ENCODE measurements at regions not wholly inside any gene's neighbourhood (a gene's known extent, or its start where the extent isn't known, plus 50 kb on each side); places are given as distances from the start of the nearest gene placed in this dataset.
A peak's percentile ranks its signal among the peaks of the same experiment; 100 is the strongest.

DNA sequence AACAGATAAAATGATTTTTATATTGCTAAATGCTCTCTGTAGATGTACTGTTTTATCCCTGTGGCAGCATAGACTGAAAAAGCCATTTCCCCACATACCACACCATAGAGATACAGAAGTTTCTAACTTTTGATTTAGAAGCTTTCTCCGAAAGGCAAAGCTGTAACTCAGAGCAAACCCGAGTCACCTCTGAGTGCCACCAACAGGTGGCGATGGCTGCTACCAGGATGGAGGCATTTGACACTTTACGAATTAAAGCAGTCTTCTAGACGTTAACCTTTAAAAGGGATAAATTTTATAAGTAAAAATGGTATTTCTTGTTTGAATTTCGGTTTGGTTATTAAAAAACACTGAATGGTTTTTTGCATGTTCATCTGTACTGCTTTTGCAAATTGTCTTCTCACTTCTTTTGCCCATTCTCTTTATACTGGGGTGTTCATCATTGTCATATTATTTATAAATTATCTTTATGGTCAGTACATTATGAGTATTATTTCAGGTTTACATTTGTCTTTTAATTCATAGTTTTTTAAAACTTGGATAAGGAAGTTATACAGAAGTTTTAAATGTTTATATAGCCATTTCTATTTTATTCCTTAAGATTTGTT is 201.0 kb upstream of the CEP162 start:
- intact Hi-C loops (cut with micrococcal nuclease; ENCODE audit: unreplicated experiment) = loop anchor here (1.0 to 10.0 kb wide), 7 partner anchors 109 to 894 kb away; no protein-coding TSS in a partner anchor
- Histone ChIP-seq H3K9me3 (no peaks in the 10 kb centered on the region), H3K4me3 (ENCODE audit: low read depth, low read length) (no peak overlapping the region), H3K36me3 (ENCODE audit: control insufficient read depth, insufficient read depth, low read length) (no peaks in the 10 kb centered on the region), H3K27me3 (replicated peaks; ENCODE audit: control insufficient read depth, insufficient read depth, low read length) (no peaks in the 10 kb centered on the region), H3K4me1 (no peaks in the 10 kb centered on the region)
- no peaks in the 10 kb centered on the region for H3K4me1 Mint-ChIP-seq (ENCODE audit: low read depth, unreplicated experiment)
- no TSS peak for BruUV-seq (replicated peaks)
- H3K36me3 Mint-ChIP-seq (ENCODE audit: insufficient read depth, unreplicated experiment) = no peaks in the 10 kb centered on the region
- no peaks in the 10 kb centered on the region for H3K27me3 Mint-ChIP-seq (ENCODE audit: insufficient read depth, unreplicated experiment)
- ChIA-PET CTCF (interaction anchor here (0.5 to 0.9 kb wide), 3 partner anchors 15 to 140 kb away, joined by 3 read pairs; no protein-coding TSS in a partner anchor), POLR2A (no interaction called here)
- H3K27ac Mint-ChIP-seq (ENCODE audit: unreplicated experiment) = no peak overlapping the region
- H3K4me3 Mint-ChIP-seq (ENCODE audit: unreplicated experiment) = no peak overlapping the region
- H3K9me3 Mint-ChIP-seq (ENCODE audit: unreplicated experiment) = no peaks in the 10 kb centered on the region
- DNase-seq = peak; percentile 46 to 53
- TF ChIP-seq, protein P1, sequence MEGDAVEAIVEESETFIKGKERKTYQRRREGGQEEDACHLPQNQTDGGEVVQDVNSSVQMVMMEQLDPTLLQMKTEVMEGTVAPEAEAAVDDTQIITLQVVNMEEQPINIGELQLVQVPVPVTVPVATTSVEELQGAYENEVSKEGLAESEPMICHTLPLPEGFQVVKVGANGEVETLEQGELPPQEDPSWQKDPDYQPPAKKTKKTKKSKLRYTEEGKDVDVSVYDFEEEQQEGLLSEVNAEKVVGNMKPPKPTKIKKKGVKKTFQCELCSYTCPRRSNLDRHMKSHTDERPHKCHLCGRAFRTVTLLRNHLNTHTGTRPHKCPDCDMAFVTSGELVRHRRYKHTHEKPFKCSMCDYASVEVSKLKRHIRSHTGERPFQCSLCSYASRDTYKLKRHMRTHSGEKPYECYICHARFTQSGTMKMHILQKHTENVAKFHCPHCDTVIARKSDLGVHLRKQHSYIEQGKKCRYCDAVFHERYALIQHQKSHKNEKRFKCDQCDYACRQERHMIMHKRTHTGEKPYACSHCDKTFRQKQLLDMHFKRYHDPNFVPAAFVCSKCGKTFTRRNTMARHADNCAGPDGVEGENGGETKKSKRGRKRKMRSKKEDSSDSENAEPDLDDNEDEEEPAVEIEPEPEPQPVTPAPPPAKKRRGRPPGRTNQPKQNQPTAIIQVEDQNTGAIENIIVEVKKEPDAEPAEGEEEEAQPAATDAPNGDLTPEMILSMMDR (IDR thresholded peaks at IDR 0.05; ENCODE audit: insufficient read depth in 1 of 2, low read depth in 1 of 2, low read length in 1 of 2, severe bottlenecking in 1 of 2, unreplicated experiment in 1 of 2) = peak; percentile 71 to 85

DNA sequence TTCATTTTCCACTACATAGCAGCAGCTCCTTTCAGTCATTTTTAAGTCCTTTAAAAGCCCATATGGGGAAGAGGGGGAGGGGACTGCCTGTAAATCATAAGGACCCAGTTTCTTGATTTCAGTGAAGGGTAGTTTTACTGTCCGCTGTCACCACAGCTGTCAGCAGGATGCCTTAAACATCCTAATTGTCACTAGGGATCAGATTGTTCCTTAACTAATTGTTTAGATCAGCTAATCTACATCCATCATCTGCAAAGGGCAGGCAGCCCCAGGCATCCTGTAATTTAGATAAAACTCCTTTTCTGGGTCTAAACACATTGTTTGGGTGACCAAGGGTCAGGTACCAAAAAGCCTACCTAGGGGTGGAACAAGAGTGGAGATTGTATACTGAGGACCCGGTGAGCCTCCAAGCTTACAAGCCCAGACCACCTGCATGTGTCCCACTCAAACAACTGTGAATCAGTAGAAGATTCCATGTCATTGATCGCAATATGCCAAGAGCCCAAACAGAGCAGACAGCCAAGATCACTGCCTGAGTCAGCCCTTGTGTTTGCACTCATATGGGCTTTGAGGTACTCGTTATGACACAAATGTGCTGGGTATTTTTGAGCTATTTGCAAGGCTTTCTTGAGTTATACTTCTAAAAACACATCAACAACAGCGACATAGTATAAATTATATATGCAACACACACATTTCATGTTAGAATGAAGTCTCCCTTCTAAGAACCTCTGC is 198.7 kb upstream of the CEP162 start:
- Histone ChIP-seq H3K4me1 (0 out of 2 replicates have a peak, but pooled peaks cover 4% of the 10 kb centered on the region), H3K9me3 (no peaks in the 10 kb centered on the region), H3K36me3 (ENCODE audit: control insufficient read depth, insufficient read depth, low read length) (no peaks in the 10 kb centered on the region), H3K27me3 (replicated peaks; ENCODE audit: control insufficient read depth, insufficient read depth, low read length) (no peaks in the 10 kb centered on the region), H3K4me3 (ENCODE audit: low read depth, low read length) (no peak overlapping the region)
- ChIA-PET CTCF (no interaction called here), POLR2A (no interaction called here)
- Mint-ChIP-seq H3K9me3 (ENCODE audit: unreplicated experiment) (no peaks in the 10 kb centered on the region), H3K4me1 (ENCODE audit: low read depth, unreplicated experiment) (peaks cover 6% of the 10 kb centered on the region), H3K27me3 (ENCODE audit: insufficient read depth, unreplicated experiment) (no peaks in the 10 kb centered on the region), H3K4me3 (ENCODE audit: unreplicated experiment) (no peak overlapping the region), H3K36me3 (ENCODE audit: insufficient read depth, unreplicated experiment) (no peaks in the 10 kb centered on the region), H3K27ac (ENCODE audit: unreplicated experiment) (no peak overlapping the region)
- no peak for DNase-seq
- TF ChIP-seq, protein P1 (IDR thresholded peaks at IDR 0.05; ENCODE audit: insufficient read depth in 1 of 2, low read depth in 1 of 2, low read length in 1 of 2, severe bottlenecking in 1 of 2, unreplicated experiment in 1 of 2) = no peak
- no TSS peak for BruUV-seq (replicated peaks)
- intact Hi-C loops (cut with micrococcal nuclease; ENCODE audit: unreplicated experiment) = loop anchor here (5.0 to 10.0 kb wide), 3 partner anchors 126 to 896 kb away; no protein-coding TSS in a partner anchor

DNA sequence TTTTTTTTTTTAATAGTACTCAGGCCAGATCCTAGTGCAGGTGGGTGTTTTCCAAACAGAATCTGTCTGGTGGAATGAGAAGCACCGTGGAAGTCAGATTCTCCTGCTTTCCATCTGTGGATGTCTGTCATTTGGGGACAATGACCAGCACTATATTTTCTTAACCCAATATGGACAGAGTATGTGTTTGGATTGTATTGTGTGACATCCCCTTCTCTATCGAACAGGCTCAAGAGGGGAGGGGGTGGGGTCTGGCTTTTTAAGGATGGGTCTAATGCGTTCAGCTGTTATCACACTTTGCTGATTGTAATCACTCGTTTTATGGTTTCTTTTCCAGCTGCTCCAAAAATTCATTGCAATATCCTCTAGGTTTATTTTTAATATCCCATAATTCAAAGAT is 197.5 kb upstream of the CEP162 start:
- Mint-ChIP-seq H3K36me3 (ENCODE audit: insufficient read depth, unreplicated experiment) (no peaks in the 10 kb centered on the region), H3K27ac (ENCODE audit: unreplicated experiment) (no peak overlapping the region), H3K27me3 (ENCODE audit: insufficient read depth, unreplicated experiment) (no peaks in the 10 kb centered on the region), H3K4me3 (ENCODE audit: unreplicated experiment) (no peak overlapping the region), H3K4me1 (ENCODE audit: low read depth, unreplicated experiment) (peaks cover 12% of the 10 kb centered on the region), H3K9me3 (ENCODE audit: unreplicated experiment) (no peaks in the 10 kb centered on the region)
- H3K27me3 ChIP-seq (replicated peaks; ENCODE audit: control insufficient read depth, insufficient read depth, low read length) = no peaks in the 10 kb centered on the region
- H3K4me1 ChIP-seq = peaks cover 9% of the 10 kb centered on the region; the same call in 1 of the 2 replicates
- no peak overlapping the region for H3K4me3 ChIP-seq (ENCODE audit: low read depth, low read length)
- POLR2A ChIA-PET = no interaction called here
- no peaks in the 10 kb centered on the region for H3K9me3 ChIP-seq
- H3K36me3 ChIP-seq (ENCODE audit: control insufficient read depth, insufficient read depth, low read length) = no peaks in the 10 kb centered on the region
- no peak for DNase-seq
- TF ChIP-seq, protein P1 (IDR thresholded peaks at IDR 0.05; ENCODE audit: insufficient read depth in 1 of 2, low read depth in 1 of 2, low read length in 1 of 2, severe bottlenecking in 1 of 2, unreplicated experiment in 1 of 2) = no peak
- BruUV-seq (replicated peaks) = no TSS peak
- CTCF ChIA-PET = no interaction called here
- intact Hi-C loops (cut with micrococcal nuclease; ENCODE audit: unreplicated experiment) = loop anchor here (5.0 to 10.0 kb wide), 3 partner anchors 127 to 897 kb away; no protein-coding TSS in a partner anchor

All from Caco-2 (cell line).